Chondrocyte (in vitro differentiated cells): ENCODE measurements at regions not wholly inside any gene's neighbourhood (a gene's known extent, or its start where the extent isn't known, plus 50 kb on each side); places are given as distances from the start of the nearest gene placed in this dataset.

Experiments used
- DNase-seq: peaks from one replicate; pipeline ENCODE4 v3.0.0; 2021; ENCODE audit warnings: mixed read lengths, low spot score
- H3K27ac Mint-ChIP-seq: one replicate; pipeline ENCODE4 v1.8.0; 2021; ENCODE audit warnings: mild to moderate bottlenecking, moderate library complexity, mixed read lengths; ENCODE audit not compliant: unreplicated experiment
- H3K27me3 Mint-ChIP-seq: 2 replicates; pipeline ENCODE4 v1.8.0; 2021; ENCODE audit warnings: low read depth, mixed read lengths
- H3K36me3 Mint-ChIP-seq: 2 replicates; pipeline ENCODE4 v1.8.0; 2021; ENCODE audit warnings: low read depth, mixed read lengths
- H3K4me1 Mint-ChIP-seq: 2 replicates; pipeline ENCODE4 v1.8.0; 2021; ENCODE audit warnings: low read depth, mild to moderate bottlenecking, mixed read lengths
- H3K4me3 Mint-ChIP-seq: one replicate; pipeline ENCODE4 v1.8.0; 2021; ENCODE audit warnings: mild to moderate bottlenecking, moderate library complexity, mixed read lengths; ENCODE audit not compliant: unreplicated experiment
- H3K9me3 Mint-ChIP-seq: 2 replicates; pipeline ENCODE4 v1.8.0; 2021; ENCODE audit warnings: low read depth, mixed read lengths
- CTCF ChIP-seq: fragments of 200-600 bp; sonication (generic); IDR thresholded peaks from 2 replicates; pipeline ENCODE4 v1.5.0; 2021; ENCODE audit warnings: antibody characterized with exemption, mild to moderate bottlenecking, moderate library complexity

GRCh38 chr18:22858121-22858520, 75.0 kb upstream of the RBBP8 start:
- Mint-ChIP-seq H3K4me3 (no peak overlapping the region), H3K36me3 (peaks cover 5% of the 10 kb centered on the region), H3K4me1 (no peaks in the 10 kb centered on the region), H3K27ac (no peak overlapping the region), H3K27me3 (peaks cover 43% of the 10 kb centered on the region), H3K9me3 (peaks cover 3% of the 10 kb centered on the region)
- DNase-seq, result no peak
- no peak for TF ChIP-seq CTCF

GRCh38 chr18:22860807-22861206, 72.3 kb upstream of the RBBP8 start:
- DNase-seq, result no peak
- TF ChIP-seq CTCF, result no peak
- H3K27ac Mint-ChIP-seq, result no peak overlapping the region
- H3K27me3 Mint-ChIP-seq, result peaks cover 52% of the 10 kb centered on the region
- H3K36me3 Mint-ChIP-seq, result peaks cover 7% of the 10 kb centered on the region
- no peaks in the 10 kb centered on the region for H3K4me1 Mint-ChIP-seq
- peaks cover 12% of the 10 kb centered on the region for H3K9me3 Mint-ChIP-seq
- H3K4me3 Mint-ChIP-seq, result no peak overlapping the region

- H3K27ac Mint-ChIP-seq, result no peak overlapping the region
- TF ChIP-seq CTCF, result no peak
- H3K36me3 Mint-ChIP-seq, result peaks cover 7% of the 10 kb centered on the region
- peaks cover 17% of the 10 kb centered on the region for H3K9me3 Mint-ChIP-seq
- no peak for DNase-seq
- no peak overlapping the region for H3K4me3 Mint-ChIP-seq
- no peaks in the 10 kb centered on the region for H3K4me1 Mint-ChIP-seq
- H3K27me3 Mint-ChIP-seq, result peaks cover 36% of the 10 kb centered on the region
Measured at GRCh38 chr18:22865354-22866116, 67.6 kb upstream of the RBBP8 start.

GRCh38 chr18:22868831-22869230, 64.3 kb upstream of the RBBP8 start:
- TF ChIP-seq CTCF, result no peak
- Mint-ChIP-seq H3K4me1 (no peaks in the 10 kb centered on the region), H3K27me3 (peaks cover 16% of the 10 kb centered on the region), H3K9me3 (peaks cover 12% of the 10 kb centered on the region), H3K36me3 (peaks cover 2% of the 10 kb centered on the region), H3K27ac (no peak overlapping the region), H3K4me3 (no peak overlapping the region)
- no peak for DNase-seq

GRCh38 chr18:22871809-22872525, 61.2 kb upstream of the RBBP8 start:
- H3K9me3 Mint-ChIP-seq, result peaks cover 1% of the 10 kb centered on the region
- TF ChIP-seq CTCF, result no peak
- no peaks in the 10 kb centered on the region for H3K4me1 Mint-ChIP-seq
- H3K36me3 Mint-ChIP-seq, result no peaks in the 10 kb centered on the region
- H3K4me3 Mint-ChIP-seq, result no peak overlapping the region
- peaks cover 4% of the 10 kb centered on the region for H3K27me3 Mint-ChIP-seq
- DNase-seq, result no peak
- no peak overlapping the region for H3K27ac Mint-ChIP-seq
